GM18511 (cell line): ENCODE measurements at regions not wholly inside any gene's neighbourhood (a gene's known extent, or its start where the extent isn't known, plus 50 kb on each side); places are given as distances from the start of the nearest gene placed in this dataset.
A peak's percentile ranks its signal among the peaks of the same experiment; 100 is the strongest.
"Not testable (repeated sequence)": the region's sequence is repeated elsewhere in the genome, so short reads cannot be mapped to it uniquely, and the experiment has no call there.

Experiments
- ATAC-seq: cut with Tn5 transposase; IDR thresholded peaks from one replicate; pipeline ENCODE4 v1.9.1; 2021; ENCODE audit warnings: mild to moderate bottlenecking, moderate library complexity; ENCODE audit not compliant: unreplicated experiment

DNA sequence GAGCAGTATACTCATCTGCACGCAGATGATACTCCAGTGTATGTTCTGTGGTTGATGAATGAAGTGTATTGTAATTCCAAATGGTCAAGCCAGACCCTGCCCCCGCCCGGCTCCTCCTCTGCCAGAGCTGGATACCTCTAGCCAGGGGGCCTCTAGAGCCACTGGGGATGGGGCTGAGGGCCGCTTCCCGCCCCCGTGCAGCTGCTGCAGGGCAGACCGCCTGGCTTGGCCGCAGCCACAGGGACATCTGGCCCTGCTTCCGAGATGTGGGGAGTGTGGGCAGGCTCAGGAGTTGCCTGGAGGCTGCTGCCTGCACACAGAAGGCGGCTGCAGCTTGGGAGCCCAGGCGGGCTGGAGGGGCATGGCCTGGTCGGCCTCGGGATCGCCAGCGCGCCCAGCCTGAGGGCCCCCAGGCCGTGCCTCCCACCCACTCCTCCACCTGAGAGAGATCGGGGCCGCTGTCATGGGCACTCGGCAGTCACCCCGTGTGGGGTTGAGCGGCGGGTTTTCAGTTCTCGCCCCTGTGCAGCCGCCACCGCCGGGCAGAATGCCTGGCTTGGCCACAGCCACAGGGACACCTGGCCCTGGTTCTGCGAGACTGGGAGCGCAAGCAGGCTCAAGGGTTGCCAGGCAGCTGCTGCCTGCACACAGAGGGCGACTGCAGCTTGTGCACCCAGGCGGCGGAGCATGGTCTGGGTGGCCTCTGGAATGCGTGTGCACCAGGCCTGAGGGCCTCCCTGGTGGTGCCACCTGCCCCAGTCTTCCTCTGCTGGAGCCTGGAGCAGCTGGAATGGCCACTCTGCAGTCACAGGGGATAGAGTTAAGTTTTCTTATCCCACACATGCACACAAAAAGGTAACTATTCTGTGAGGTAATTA is 1643.7 kb downstream of the SPATA31A7 start:
- not testable (repeated sequence) for ATAC-seq

DNA sequence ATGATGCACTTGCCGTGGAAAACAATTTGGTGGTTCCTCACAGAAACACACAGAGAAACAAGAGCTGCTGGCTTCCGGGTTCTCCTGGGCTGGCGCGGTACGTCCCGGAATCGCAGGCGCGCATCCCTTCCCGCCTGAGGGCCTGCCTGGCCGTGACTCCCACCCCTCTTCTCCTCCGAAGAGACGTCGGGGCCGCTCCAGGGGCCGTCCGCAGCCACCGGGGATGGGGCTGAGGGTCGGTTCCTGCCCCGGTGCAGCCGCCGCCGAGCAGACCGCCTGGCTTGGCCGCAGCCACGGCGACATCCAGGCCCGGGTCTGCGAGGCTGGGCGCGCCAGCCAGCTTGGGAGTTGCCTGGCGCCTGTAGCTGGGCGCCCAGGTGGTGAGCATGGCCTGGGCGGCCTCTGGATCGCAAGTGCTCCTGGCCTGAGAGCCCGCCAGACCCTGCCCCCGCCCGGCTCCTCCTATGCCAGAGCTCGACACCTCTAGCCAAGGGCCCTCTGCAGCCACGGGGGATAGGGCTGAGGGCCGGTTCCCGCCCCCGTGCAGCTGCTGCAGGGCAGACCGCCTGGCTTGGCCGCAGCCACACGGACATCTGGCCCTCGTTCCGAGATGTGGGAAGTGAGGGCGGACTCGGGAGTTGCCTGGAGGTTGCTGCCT is 1647.5 kb downstream of the SPATA31A7 start:
- peak; percentile 12 for ATAC-seq

DNA sequence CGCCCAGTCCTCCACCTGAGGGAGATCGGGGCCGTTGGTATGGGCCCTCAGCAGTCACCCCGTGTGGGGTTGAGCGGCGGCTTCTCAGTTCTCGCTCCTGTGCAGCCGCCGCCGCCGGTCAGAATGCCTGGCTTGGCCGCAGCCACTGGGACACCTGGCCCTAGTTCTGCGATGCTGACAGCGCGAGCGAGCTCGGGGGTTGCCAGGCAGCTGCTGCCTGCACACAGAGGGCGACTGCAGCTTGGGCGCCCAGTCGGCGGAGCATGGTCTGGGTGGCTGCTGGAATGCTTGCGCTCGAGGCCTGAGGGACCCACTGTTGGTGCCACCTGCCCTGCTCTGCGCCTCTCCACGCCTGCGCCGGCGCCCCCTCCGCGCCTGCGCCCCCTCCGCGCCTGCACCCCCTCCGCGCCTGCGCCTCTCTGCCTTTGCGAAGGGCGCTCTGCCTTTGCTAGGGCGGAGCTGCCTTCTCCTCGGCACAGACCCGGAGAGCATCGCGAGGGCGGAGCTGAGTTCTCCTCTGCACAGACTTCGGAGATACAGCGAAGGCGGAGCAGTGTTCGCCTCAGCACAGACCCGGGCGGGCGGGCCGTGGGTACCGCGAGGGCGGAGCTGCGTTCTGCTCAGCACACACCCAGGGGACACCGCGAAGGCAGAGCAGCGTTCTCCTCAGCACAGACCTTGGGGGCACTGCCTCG is 1648.3 kb downstream of the SPATA31A7 start:
- ATAC-seq, result peak; percentile 100

DNA sequence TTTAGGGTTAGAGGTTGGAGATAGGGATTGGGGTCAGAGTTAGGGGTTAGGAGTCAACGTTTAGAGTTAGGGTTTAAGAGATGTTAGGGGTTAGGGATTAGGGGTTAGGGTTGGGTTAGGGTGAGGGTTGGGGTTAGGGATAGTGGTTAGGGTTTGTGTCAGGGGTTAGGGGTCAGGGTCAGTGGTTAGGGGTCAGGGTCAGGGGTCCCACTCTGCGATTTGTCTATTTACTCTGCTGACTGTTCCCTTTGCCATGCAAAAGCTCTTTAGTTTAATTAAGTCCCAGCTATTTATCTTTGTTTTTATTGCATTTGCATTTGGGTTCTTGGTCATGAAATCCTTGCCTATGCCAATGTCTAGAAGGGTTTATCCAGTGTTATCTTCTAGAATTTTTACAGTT is 1649.3 kb downstream of the SPATA31A7 start:
- ATAC-seq, result not testable (repeated sequence)

DNA sequence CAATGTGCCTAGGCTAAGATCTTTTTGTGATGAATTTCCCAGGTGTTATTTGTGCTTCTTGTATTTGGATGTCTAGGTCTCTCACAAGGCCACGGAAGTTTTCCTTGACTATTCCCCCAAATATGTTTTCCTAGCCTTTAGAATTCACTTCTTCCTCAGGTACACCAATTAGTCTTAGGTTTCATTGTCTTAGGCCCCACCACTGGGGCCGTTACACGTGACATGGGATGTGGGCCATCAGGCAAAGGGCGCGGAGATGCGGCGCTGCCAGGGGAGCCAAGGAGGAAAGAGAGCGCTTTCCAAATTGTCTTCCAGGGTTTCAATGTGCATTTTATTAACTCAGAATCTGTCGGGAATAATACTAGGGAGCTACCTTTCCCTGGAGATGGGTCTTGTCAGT is 1653.3 kb downstream of the SPATA31A7 start:
- not testable (repeated sequence) for ATAC-seq

DNA sequence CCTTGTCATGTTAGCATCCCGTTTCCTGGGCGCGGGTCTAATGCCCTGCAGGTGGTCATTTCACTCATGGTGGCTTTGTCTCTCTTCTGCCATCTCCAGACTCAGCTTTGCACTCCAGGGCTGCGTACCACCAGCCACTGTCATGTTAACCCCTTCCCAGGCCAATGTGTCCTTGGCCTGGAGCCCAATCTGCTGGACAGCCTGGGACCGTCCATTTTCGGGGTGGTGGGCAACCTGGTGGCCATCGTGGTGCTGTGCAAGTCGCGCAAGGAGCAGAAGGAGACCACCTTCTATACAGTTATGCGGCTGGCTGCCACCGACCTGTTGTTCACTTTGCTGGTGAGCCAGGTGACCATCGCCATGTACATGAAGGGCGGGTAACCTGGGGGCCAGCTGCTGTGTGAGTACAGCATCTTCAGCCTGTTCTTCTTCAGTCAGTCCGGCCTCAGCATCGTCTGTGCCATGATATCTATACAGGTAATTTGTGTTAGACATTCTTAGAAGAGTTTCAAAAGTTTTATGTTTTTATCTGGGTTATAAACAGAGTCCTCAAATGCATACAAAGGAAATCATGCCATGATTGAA is 1654.0 kb downstream of the SPATA31A7 start:
- ATAC-seq, result not testable (repeated sequence)

DNA sequence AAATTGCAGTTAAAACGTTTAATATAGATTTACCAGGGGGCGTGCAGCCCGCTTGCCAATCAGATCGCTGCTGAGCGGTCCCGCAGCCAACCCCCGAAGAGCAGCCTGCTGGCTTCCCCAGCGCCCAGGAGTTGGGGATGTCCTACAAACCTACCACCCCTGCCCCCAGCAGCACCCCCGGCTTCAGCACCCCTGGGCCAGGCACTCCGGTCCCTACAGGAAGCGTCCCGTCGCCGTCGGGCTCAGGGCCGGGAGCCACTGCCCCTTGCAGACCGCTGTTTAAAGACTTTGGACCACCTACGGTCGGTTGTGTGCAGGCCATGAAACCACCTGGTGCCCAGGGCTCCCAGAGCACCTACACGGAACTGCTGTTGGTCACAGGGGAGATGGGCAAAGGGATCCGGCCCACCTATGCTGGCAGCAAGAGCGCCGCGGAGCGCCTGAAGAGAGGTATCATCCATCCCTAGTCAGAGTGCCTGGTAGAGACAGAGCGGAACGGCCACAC is 1654.9 kb downstream of the SPATA31A7 start:
- not testable (repeated sequence) for ATAC-seq

DNA sequence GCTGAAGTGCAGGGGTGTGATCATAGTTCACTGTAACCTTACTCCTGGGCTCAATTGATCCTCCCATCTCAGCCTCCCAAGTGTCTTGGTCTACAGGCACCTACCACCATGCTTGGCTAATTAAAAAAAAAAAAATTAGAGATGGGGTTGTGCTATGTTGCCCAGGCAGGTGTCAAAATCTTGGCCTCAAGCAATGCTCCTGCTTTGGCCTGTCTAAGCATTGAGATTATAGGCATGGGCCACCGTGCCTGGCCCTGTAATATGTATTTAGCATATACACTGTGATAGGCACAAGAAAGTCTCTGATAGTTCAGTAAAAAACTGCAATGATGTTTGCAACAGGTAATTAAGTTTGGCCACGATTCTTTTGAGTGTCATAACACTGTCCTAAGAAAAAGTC is 1658.4 kb downstream of the SPATA31A7 start:
- not testable (repeated sequence) for ATAC-seq

DNA sequence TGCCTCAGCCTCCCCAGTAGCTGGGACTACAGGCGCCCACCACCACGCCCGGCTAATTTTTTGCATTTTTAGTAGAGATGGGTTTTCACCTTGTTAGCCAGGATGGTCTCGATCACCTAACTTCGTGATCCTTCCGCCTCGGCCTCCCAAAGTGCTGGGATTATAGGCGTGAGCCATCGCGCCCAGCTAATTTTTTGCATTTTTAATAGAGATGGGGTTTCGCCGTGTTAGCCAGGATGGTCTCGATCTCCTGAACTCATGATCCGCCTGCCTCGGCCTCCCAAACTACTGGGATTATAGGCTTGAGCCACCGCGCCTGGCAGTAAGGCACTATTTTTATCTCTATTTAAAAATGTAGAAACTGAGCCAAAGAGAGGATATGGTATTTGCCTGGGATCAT is 1660.2 kb downstream of the SPATA31A7 start:
- ATAC-seq, result not testable (repeated sequence)

DNA sequence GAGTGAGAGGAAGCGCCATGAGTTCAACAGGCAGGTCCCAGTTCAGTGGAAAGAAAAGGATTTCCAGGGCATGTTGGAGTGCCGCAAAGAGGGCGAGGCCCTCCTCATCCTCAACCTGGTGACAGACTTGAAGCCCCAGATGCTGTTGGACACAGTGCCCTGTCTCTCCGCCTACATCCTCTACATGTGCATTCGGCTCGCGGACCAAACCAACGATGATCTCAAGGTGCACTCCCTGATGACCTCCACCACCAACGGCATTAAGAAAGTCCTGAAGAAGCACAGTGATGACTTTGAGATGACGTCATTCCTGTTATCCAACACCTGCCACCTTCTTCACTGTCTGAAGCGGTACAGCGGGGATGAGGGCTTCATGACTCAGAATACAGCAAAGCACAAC is 1667.4 kb downstream of the SPATA31A7 start:
- not testable (repeated sequence) for ATAC-seq

DNA sequence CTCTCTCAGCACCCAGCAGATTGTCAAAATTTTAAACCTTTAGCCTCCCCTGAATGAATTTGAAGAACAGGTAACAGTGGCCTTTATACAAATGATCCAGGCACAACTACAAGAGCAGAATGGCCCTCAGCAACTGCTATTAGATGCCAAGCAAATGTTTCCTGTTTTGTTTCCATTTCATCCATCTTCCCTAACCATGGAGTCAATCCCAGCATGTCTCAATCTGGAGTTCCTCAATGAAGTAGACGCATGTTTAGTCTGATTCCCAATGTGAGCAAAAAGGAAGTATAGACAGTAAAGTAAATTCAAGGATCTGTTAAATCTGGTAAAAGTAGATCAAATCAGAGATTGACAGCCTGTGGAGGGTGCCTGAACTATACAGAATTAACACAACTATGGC is 1668.4 kb downstream of the SPATA31A7 start:
- not testable (repeated sequence) for ATAC-seq

DNA sequence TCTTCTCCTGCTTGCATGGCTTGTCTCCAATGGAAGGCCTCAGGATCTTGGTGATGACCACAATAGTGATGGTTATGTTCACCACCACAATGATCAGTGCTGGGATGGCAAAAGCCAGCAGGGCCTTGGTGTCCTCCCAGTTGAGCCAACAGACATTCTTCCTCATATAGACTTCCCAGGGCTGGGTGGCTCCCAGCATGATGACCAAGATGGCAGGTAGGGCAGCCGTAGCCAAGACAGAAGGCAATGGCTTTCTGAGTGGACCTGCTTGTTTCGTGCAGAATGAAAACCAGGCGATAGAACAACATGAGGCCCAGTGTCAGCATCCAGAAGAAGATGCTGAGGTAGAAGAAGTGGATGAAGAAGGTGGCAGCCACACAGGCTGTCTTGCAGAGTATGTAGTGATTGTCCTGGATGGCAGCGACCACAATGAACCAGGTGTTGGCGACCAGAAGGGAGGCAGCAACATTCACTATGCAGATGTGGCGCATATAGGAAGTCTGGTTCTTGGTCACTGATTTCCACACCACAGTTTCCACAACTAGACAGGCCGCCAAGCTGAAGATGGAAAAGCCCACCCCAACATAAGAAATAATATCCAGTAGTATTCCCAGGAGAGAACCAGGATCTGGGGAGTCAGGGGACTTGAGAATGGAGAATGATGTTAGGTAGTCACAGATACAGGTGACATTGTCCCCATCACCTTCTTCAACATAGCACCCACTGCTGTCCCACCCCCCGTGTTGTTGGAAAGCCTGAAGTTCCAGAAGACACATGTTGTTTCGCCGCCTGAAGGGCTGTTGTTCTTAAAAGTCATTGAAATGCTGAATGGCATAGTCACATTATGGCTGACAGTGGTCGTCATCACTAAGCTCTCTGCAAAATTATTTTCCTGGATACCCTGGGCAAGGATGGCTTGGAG is 1671.4 kb downstream of the SPATA31A7 start:
- ATAC-seq, result not testable (repeated sequence)

DNA sequence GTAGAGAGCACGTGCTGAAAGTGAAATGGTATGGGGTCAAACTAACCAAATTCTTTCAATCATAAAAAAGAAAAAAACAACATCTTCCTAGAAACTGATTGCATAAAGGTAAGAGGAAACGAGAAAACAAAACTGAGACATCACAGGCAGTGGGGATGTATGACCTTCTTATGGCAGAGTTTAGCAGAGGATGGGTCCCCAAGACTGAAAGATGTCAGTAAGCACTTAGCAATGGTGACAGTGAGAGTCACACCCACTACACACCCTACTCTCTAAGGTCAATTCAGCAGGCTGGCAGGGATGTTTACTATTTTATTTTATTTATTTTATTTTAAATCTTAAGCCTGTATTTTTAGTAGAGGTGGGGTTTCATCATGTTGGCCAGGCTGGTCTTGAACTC is 1672.3 kb downstream of the SPATA31A7 start:
- not testable (repeated sequence) for ATAC-seq

DNA sequence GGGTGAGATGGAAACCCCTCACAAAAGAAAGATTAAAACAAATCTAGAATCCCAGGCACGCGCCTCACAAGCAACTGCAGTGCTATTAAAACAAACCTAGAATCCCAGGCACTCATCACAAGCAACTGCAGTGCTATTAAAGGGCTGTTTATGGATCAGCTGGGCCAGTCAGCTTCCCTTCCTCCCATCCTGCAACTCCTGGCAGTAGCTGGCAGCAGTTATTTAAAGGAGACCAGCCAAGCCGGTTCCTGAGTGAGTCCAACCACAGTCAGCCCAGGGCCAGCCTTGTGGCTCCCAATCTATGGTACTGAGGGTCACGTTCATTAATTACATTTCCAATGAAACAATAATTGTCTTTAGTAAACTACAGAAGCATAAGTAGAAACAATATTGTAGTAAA is 1673.5 kb downstream of the SPATA31A7 start:
- ATAC-seq, result not testable (repeated sequence)

DNA sequence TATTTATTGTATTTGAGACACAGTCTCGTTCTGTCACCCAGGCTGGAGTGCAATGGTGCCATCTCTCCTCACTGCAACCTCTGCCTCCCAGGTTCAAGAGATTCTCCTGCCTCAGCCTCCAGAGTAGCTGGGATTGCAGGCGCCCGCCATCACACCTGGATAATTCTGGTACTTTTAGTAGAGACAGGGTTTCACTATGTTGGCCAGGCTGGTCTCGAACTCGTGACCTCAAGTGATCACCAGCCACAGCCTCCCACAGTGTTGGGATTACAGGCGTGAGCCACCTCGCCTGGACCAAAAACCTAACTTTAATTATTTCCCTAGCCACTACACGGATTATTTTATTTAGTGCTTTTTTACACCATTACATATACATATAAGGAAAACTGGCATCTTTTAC is 1674.0 kb downstream of the SPATA31A7 start:
- not testable (repeated sequence) for ATAC-seq

DNA sequence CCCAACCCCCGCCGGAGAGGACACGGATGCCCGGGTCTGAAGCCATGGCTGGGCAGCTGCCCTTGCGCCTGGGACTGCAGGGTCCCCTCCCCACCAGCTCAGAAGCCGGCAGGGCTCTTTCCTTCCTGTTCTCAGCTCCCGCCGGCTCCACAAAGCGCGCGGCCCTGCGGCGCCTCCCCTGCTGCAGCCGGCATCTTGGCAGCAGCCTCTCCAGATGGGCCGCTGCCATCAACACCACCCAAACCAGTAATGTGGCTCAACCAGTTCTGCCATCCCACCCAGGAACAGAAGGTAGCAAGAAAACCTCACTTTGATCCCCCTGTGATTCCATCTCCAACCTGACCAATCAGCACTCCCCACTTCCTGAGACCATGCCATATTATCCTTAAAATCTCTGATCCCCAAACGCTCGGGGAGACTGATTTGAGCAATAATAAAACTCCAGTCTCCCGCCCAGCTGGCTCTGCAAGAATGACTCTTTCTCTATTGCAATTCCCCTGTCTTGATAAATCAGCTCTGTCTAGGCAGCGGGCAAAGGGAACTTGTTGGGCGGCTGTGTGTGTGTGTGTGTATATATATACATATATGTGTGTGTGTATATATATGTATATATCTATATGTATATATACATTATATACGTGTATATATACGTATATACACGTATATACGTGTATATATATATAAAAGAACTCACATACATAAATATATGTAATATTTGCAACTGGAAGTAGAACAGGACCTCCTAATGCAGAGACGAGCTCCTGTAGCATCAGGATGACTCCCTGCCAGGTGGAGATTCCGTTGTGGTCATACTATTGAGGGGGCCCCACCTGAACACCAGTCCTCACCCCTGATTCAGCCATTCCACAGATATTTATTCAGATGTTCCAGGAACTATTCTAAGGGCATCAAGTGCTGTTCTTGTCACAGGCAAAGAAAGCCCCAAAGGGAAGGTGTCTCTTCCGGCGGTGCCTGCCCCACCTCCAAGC is 1674.9 kb downstream of the SPATA31A7 start:
- not testable (repeated sequence) for ATAC-seq

DNA sequence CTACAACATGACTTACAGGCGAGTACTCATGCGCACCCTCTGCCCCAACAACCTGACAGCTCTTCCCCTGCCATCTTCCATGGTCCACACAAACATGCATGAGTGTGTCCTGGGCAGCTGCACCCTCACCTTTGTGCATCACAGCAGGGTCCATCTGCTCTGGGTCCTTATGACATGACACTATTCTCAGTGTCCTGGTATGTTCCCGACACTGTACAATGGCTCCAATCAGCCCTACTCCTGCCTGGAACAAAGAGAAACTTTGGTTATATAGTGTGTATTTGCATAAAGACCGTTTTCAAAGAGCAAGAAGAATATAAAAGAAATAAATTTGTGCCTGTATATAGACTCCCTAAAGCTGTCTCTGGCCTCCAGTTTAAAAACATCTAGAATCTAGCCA is 1679.2 kb downstream of the SPATA31A7 start:
- not testable (repeated sequence) for ATAC-seq

DNA sequence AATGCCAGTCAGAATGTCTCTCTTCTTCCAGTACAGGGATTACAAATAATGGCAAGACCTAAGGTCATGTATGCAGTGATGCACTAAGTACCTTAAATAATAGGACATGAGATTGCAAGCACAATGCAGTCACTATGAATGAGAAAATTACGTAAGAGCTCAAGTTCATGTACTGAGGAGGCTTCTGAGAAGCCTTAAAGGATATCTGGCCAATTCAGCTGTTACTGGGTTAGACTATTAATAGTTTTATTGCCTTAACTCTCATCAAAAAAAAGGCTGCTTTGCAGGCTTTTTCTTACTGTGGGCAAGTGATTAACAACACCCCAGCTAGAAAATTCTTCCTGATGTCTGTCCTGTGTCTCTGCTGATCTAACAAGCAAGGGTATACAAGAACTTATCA is 1681.9 kb downstream of the SPATA31A7 start:
- not testable (repeated sequence) for ATAC-seq

DNA sequence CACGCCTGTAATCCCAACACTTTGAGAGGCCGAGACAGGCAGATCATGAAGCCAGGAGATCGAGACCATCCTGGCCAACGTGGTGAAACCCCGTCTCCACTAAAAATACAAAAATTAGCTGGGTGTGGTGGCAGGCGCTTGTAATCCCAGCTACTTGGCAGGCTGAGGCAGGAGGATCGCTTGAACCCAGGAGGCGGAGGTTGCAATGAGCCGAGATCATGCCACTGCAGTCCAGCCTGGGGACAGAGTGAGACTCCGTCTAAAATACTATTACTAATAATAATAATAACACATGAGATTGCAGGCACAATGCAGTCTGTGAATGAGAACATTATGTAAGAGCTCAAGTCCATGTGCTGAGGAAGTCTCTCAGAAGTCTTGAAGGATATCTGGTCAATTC is 1684.4 kb downstream of the SPATA31A7 start:
- not testable (repeated sequence) for ATAC-seq
